ENCODE measurements at regions not wholly inside any gene's neighbourhood (a gene's known extent, or its start where the extent isn't known, plus 50 kb on each side); places are given as distances from the start of the nearest gene placed in this dataset.
"Not testable (repeated sequence)": the region's sequence is repeated elsewhere in the genome, so short reads cannot be mapped to it uniquely, and the experiment has no call there.

- no peak for DNase-seq
Observed at GRCh38 chr5:109630093-109630492, 59.6 kb upstream of the MAN2A1 start.

- DNase-seq: no peak
Observed at GRCh38 chr5:109628591-109628990, 61.1 kb upstream of the MAN2A1 start.

GRCh38 chr5:109621266-109621665, 68.5 kb upstream of the MAN2A1 start:
- DNase-seq: not testable (repeated sequence)

GRCh38 chr5:109620651-109621050, 69.1 kb upstream of the MAN2A1 start:
- no peak for DNase-seq

- no peak for DNase-seq
Observed at GRCh38 chr5:109619606-109620005, 70.1 kb upstream of the MAN2A1 start.

GRCh38 chr5:109619021-109619460, 70.7 kb upstream of the MAN2A1 start:
- no peak for DNase-seq

GRCh38 chr5:109614981-109615380, 74.7 kb upstream of the MAN2A1 start:
- no peak for DNase-seq

GRCh38 chr5:109614301-109614700, 75.4 kb upstream of the MAN2A1 start:
- DNase-seq: no peak

GRCh38 chr5:109612278-109612905, 77.3 kb upstream of the MAN2A1 start:
- DNase-seq: peak; percentile 28

GRCh38 chr5:109611505-109611904, 78.2 kb upstream of the MAN2A1 start:
- peak; percentile 89 for DNase-seq

GRCh38 chr5:109611061-109611460, 78.7 kb upstream of the MAN2A1 start:
- no peak for DNase-seq

- DNase-seq: no peak
Observed at GRCh38 chr5:109610581-109610980, 79.1 kb upstream of the MAN2A1 start.

GRCh38 chr5:109605207-109605730, 84.5 kb upstream of the MAN2A1 start:
- DNase-seq: no peak

- no peak for DNase-seq
Observed at GRCh38 chr5:109604758-109605157, 85.0 kb upstream of the MAN2A1 start.

- DNase-seq: peak; percentile 51
Observed at GRCh38 chr5:109601736-109602135, 88.0 kb upstream of the MAN2A1 start.

- no peak for DNase-seq
Observed at GRCh38 chr5:109597893-109598292, 91.8 kb upstream of the MAN2A1 start.

GRCh38 chr5:109594217-109594616, 95.5 kb upstream of the MAN2A1 start:
- no peak for DNase-seq

- no peak for DNase-seq
Observed at GRCh38 chr5:109590799-109591198, 98.9 kb upstream of the MAN2A1 start.

- peak; percentile 29 for DNase-seq
Observed at GRCh38 chr5:109589986-109590385, 99.7 kb upstream of the MAN2A1 start.

- no peak for DNase-seq
Observed at GRCh38 chr5:109589239-109589638, 100.5 kb upstream of the MAN2A1 start.

- DNase-seq: no peak
Observed at GRCh38 chr5:109588281-109589035, 101.3 kb upstream of the MAN2A1 start.

GRCh38 chr5:109584986-109585599, 104.6 kb upstream of the MAN2A1 start:
- DNase-seq: no peak

- DNase-seq: no peak
Observed at GRCh38 chr5:109580225-109580624, 109.5 kb upstream of the MAN2A1 start.

- DNase-seq: no peak
Observed at GRCh38 chr5:109575506-109575905, 114.2 kb upstream of the MAN2A1 start.
